OCI-LY7 (cell line): ENCODE measurements at regions not wholly inside any gene's neighbourhood (a gene's known extent, or its start where the extent isn't known, plus 50 kb on each side); places are given as distances from the start of the nearest gene placed in this dataset.

Experiments used
- BruUV-seq: library from RNA; stranded (reverse); fragments of 400-500 nt; replicated peaks from 2 replicates; lab custom pipeline; 2021; lab: Mats Ljungman, UMichigan
- CTCF ChIA-PET: fragments of 300-600 bp; sonication (Branson Sonifier 250); formaldehyde crosslinking; loops from one replicate; lab custom pipeline; 2022; ENCODE audit warnings: antibody characterized with exemption; ENCODE audit not compliant: unreplicated experiment; lab: Charles Lee
- POLR2A ChIA-PET: fragments of 300-600 bp; sonication (Branson Sonifier 250); formaldehyde crosslinking; loops from one replicate; lab custom pipeline; 2022; ENCODE audit warnings: antibody characterized with exemption; lab: Charles Lee
- DNase-seq: peaks from one replicate; pipeline ENCODE4 v3.0.0-alpha.2; 2015; ENCODE audit warnings: low spot score
- H2AFZ ChIP-seq: fragments of 200-600 bp; sonication (generic), shearing (Covaris generic); 2 replicates; pipeline ENCODE4 v1.6.1; 2014; ENCODE audit warnings: mild to moderate bottlenecking, antibody characterized with exemption, low read length, moderate library complexity
- H3K27ac ChIP-seq: fragments of 200-600 bp; sonication (generic); 2 replicates; pipeline ENCODE4 v1.5.1; 2014; ENCODE audit warnings: mixed run types, low read depth, mild to moderate bottlenecking, moderate library complexity, low read length, inconsistent platforms; ENCODE audit not compliant: poor library complexity, severe bottlenecking
- H3K36me3 ChIP-seq: fragments of 200-600 bp; sonication (generic); 2 replicates; pipeline ENCODE4 v1.6.1; 2014; ENCODE audit warnings: mild to moderate bottlenecking, antibody characterized with exemption, low read length, moderate library complexity, mixed read lengths; ENCODE audit not compliant: insufficient read depth
- H3K4me1 ChIP-seq: fragments of 200-600 bp; sonication (generic); 2 replicates; pipeline ENCODE4 v1.5.1; 2014; ENCODE audit warnings: mild to moderate bottlenecking, low read length; ENCODE audit not compliant: insufficient read depth, poor library complexity, severe bottlenecking
- H3K4me2 ChIP-seq: fragments of 200-600 bp; sonication (generic); 2 replicates; pipeline ENCODE4 v1.6.1; 2014; ENCODE audit warnings: mild to moderate bottlenecking, low read length
- H3K4me3 ChIP-seq: fragments of 200-600 bp; sonication (generic); 2 replicates; pipeline ENCODE4 v1.5.1; 2014; ENCODE audit warnings: mild to moderate bottlenecking, low read depth, low read length; ENCODE audit not compliant: poor library complexity, severe bottlenecking
- H3K79me2 ChIP-seq: fragments of 200-600 bp; sonication (generic); 2 replicates; pipeline ENCODE4 v1.6.1; 2016; ENCODE audit warnings: low read depth, mild to moderate bottlenecking, low read length, moderate library complexity, mixed read lengths; ENCODE audit not compliant: insufficient read depth
- H3K9me2 ChIP-seq: fragments of 200-600 bp; sonication (generic); 2 replicates; pipeline ENCODE4 v1.6.1; 2016; ENCODE audit warnings: mild to moderate bottlenecking, low read length, mixed read lengths; ENCODE audit not compliant: insufficient read depth
- H3K9me3 ChIP-seq: fragments of 200-600 bp; sonication (generic); 2 replicates; pipeline ENCODE4 v1.6.1; 2014; ENCODE audit warnings: mild to moderate bottlenecking, mixed run types, low read length, mixed read lengths
- H4K20me1 ChIP-seq: fragments of 200-600 bp; sonication (generic); 2 replicates; pipeline ENCODE4 v1.6.1; 2014; ENCODE audit warnings: mild to moderate bottlenecking, antibody characterized with exemption, low read length, moderate library complexity, mixed read lengths; ENCODE audit not compliant: insufficient read depth
- EZH2phosphoT487 ChIP-seq: fragments of 200-600 bp; sonication (generic); IDR thresholded peaks from 2 replicates; pipeline ENCODE4 v1.6.1; 2018; ENCODE audit warnings: low read depth, borderline replicate concordance, mild to moderate bottlenecking, mixed run types, antibody characterized with exemption, low read length, moderate library complexity, mixed read lengths
- intact Hi-C: fragments of 100-400 bp; cut with micrococcal nuclease; formaldehyde crosslinking; loops from one replicate; pipeline ENCODE4 v1.10.0; 2022; ENCODE audit not compliant: unreplicated experiment
- TF ChIP-seq, protein P1 (sequence below): fragments of 200-600 bp; sonication (generic); conservative IDR thresholded peaks from 2 replicates; pipeline ENCODE4 v1.5.1; 2014; ENCODE audit warnings: mild to moderate bottlenecking, antibody characterized with exemption, low read length, moderate library complexity, mixed read lengths

DNA sequence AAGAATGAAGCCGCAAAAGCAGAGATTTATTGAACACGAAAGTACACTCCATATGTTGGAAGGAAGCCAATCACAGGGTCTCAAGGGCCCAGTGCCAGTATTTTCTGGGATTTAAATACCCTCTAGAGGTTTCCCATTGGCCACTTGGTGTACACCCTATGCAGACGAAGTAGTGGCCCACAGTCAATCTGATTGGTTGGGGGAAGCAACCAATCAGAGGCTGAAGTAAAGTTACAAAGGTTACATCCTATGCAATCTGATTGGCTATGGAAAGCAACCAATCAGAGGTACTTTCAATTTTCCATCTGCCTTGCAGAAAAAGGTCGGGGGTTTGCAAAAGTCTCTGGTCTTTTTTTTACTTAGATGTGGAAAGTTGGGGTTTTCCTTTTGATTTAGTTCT is 481.3 kb upstream of the NRP1 start:
- H3K9me2 ChIP-seq: no peaks in the 10 kb centered on the region
- no peaks in the 10 kb centered on the region for H3K9me3 ChIP-seq
- H3K4me1 ChIP-seq: no peaks in the 10 kb centered on the region
- TF ChIP-seq EZH2phosphoT487: no peak
- TF ChIP-seq, protein P1, sequence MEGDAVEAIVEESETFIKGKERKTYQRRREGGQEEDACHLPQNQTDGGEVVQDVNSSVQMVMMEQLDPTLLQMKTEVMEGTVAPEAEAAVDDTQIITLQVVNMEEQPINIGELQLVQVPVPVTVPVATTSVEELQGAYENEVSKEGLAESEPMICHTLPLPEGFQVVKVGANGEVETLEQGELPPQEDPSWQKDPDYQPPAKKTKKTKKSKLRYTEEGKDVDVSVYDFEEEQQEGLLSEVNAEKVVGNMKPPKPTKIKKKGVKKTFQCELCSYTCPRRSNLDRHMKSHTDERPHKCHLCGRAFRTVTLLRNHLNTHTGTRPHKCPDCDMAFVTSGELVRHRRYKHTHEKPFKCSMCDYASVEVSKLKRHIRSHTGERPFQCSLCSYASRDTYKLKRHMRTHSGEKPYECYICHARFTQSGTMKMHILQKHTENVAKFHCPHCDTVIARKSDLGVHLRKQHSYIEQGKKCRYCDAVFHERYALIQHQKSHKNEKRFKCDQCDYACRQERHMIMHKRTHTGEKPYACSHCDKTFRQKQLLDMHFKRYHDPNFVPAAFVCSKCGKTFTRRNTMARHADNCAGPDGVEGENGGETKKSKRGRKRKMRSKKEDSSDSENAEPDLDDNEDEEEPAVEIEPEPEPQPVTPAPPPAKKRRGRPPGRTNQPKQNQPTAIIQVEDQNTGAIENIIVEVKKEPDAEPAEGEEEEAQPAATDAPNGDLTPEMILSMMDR: no peak
- DNase-seq: peak; percentile 2
- ChIA-PET CTCF (no interaction called here), POLR2A (no interaction called here)
- no peak overlapping the region for H3K27ac ChIP-seq
- no peaks in the 10 kb centered on the region for H3K36me3 ChIP-seq
- intact Hi-C loops: no loop called here
- H2AFZ ChIP-seq: no peak overlapping the region
- no peaks in the 10 kb centered on the region for H3K79me2 ChIP-seq
- BruUV-seq: no TSS peak
- H3K4me3 ChIP-seq: no peak overlapping the region
- no peaks in the 10 kb centered on the region for H4K20me1 ChIP-seq
- no peak overlapping the region for H3K4me2 ChIP-seq

DNA sequence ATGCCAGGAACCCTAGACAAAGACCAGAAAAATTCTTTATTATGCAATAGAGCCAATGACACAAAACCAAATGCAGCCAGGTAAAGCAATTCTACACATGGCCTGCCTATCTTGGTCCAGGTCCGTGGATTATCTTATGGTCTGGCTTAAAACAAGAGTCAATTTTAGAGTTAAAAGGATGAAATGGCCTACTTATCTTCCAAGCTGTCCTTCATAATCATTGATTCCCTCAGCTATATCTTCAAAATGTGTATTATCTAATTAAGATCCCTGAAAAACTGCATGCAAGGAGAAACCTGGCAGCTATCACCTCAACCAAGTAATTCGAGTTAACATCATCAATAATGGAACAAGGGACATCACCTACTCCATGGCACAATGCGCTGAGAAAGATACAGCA is 479.4 kb upstream of the NRP1 start:
- no peak overlapping the region for H3K27ac ChIP-seq
- no peaks in the 10 kb centered on the region for H3K36me3 ChIP-seq
- H3K9me2 ChIP-seq: no peaks in the 10 kb centered on the region
- intact Hi-C loops: no loop called here
- no peaks in the 10 kb centered on the region for H3K9me3 ChIP-seq
- no peak for DNase-seq
- CTCF ChIA-PET: no interaction called here
- no peak overlapping the region for H3K4me3 ChIP-seq
- H4K20me1 ChIP-seq: no peaks in the 10 kb centered on the region
- no peaks in the 10 kb centered on the region for H3K79me2 ChIP-seq
- TF ChIP-seq, protein P1: no peak
- TF ChIP-seq EZH2phosphoT487: no peak
- no peak overlapping the region for H2AFZ ChIP-seq
- POLR2A ChIA-PET: interaction anchor here (0.6 kb wide), 1 partner anchor 296 kb away, joined by 4 read pairs; no protein-coding TSS in a partner anchor
- H3K4me2 ChIP-seq: no peak overlapping the region
- BruUV-seq: no TSS peak
- H3K4me1 ChIP-seq: no peaks in the 10 kb centered on the region

DNA sequence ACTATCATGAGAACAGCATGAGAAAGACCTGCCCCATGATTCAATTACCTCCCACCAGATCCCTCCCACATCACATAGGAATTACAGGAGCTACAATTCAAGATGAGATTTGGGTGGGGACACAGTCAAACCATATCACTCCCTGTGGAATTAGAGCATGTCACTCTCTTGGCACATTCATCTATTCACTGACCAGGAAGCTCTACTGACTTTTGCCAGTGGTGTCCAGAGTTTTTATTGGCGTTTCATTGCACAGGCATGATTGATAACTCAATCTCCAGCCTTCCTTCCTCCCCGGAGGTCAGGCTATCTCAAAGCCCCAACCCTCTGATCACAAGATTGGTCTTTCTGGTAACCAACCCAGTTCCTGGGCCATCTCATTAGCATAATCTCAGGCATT is 478.9 kb upstream of the NRP1 start:
- H4K20me1 ChIP-seq: no peaks in the 10 kb centered on the region
- ChIA-PET CTCF (no interaction called here), POLR2A (interaction anchor here (0.6 kb wide), 1 partner anchor 297 kb away, joined by 4 read pairs; no protein-coding TSS in a partner anchor)
- H3K27ac ChIP-seq: no peak overlapping the region
- intact Hi-C loops: no loop called here
- H2AFZ ChIP-seq: no peak overlapping the region
- DNase-seq: no peak
- H3K79me2 ChIP-seq: no peaks in the 10 kb centered on the region
- H3K4me3 ChIP-seq: no peak overlapping the region
- no peak overlapping the region for H3K4me2 ChIP-seq
- TF ChIP-seq EZH2phosphoT487: no peak
- TF ChIP-seq, protein P1: no peak
- no peaks in the 10 kb centered on the region for H3K9me2 ChIP-seq
- no TSS peak for BruUV-seq
- no peaks in the 10 kb centered on the region for H3K4me1 ChIP-seq
- no peaks in the 10 kb centered on the region for H3K36me3 ChIP-seq
- H3K9me3 ChIP-seq: no peaks in the 10 kb centered on the region
